GM20000 (cell line): ENCODE measurements at regions not wholly inside any gene's neighbourhood (a gene's known extent, or its start where the extent isn't known, plus 50 kb on each side); places are given as distances from the start of the nearest gene placed in this dataset.

Source experiments
- DNase-seq: peaks from one replicate; pipeline ENCODE4 v3.0.0; 2012; ENCODE audit warnings: low spot score
- TF ChIP-seq, protein P1 (sequence below): IDR thresholded peaks from 2 replicates; pipeline ENCODE4 v1.5.1; 2012; ENCODE audit warnings: mild to moderate bottlenecking, control low read depth; ENCODE audit errors: extremely low read depth, missing control alignments

DNA sequence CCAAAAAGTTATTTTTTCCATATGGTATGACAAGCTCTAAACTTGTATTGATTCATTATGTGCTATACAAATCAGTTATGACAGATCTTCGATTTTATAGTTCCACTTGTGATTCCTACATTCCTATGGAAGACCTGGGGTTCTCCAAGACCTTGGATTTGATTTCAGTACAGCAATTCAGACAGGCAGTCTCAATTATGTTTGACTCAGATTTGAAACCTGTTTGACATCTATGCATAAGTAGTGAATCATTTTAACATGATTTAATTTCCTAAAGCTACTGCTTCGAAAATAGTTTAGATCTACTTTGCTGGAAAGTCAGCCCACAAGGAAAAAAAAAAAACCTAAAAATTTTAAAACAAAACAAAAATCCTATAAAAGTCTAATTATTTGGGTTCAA is 820.4 kb downstream of the LUZP2 start:
- TF ChIP-seq, protein P1, sequence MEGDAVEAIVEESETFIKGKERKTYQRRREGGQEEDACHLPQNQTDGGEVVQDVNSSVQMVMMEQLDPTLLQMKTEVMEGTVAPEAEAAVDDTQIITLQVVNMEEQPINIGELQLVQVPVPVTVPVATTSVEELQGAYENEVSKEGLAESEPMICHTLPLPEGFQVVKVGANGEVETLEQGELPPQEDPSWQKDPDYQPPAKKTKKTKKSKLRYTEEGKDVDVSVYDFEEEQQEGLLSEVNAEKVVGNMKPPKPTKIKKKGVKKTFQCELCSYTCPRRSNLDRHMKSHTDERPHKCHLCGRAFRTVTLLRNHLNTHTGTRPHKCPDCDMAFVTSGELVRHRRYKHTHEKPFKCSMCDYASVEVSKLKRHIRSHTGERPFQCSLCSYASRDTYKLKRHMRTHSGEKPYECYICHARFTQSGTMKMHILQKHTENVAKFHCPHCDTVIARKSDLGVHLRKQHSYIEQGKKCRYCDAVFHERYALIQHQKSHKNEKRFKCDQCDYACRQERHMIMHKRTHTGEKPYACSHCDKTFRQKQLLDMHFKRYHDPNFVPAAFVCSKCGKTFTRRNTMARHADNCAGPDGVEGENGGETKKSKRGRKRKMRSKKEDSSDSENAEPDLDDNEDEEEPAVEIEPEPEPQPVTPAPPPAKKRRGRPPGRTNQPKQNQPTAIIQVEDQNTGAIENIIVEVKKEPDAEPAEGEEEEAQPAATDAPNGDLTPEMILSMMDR: no peak
- no peak for DNase-seq

GRCh38 chr11:25319127-25319526 is 822.3 kb downstream of the LUZP2 start:
- no peak for DNase-seq
- TF ChIP-seq, protein P1: no peak

DNA sequence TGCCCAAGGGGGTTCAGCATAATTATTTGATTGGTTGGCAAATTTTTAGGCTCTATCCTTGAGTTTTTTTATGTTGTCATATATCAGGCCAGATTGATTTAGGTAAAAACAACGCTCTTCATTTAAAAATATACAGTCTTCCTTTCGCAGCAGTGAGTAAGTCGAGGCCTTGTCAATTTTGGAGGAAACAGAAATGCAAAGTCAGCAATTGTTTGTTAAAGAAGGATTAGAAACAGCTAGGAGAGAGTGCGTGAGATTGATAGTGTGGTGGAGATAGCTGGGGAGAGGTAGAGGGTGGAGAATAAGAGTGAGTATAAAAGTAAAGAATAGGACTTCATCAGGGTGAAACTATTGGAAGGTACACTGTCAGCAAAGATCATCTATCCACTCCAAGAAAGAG is 830.8 kb downstream of the LUZP2 start:
- TF ChIP-seq, protein P1: no peak
- no peak for DNase-seq

DNA sequence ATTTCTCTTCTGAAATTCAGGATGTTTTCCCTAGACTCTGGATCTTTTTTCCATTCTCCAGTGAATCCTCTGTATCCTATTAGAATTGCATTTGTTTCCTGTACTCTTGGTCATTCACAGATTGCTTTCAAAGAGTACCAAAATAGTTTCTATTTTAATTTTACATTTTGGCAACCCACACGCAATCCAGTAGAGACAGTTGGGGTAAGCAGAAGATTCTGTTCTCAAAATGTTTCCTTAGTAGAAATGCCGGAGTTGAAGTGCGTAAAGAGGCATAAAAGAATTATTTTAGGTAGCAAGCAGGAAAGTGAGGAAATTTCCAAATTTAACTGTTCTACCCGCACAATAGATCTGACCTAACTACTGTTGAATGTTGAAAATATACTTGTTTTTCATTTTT is 842.4 kb downstream of the LUZP2 start:
- TF ChIP-seq, protein P1: no peak
- no peak for DNase-seq

DNA sequence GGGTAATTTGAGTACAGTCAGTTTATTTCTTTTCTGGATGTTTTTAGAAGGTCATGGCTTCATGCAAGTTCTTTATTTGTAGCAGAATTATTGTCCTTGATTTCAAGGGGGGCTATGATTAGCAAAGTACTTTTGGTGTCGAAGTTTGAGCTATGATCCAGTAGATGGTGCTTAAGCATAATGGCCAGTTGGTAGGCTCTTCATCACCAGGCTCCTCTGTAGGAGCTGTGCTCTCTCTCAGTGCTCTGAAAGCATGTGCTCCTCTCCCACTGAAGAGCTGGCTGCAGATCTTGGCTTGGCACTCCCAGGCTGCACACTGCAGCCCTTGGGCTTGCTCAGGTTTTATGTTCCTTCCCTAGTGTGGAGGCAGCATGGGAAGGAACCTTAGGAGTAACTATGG is 852.7 kb downstream of the LUZP2 start:
- no peak for DNase-seq
- TF ChIP-seq, protein P1: no peak

GRCh38 chr11:25350899-25351803 is 854.3 kb downstream of the LUZP2 start:
- TF ChIP-seq, protein P1: no peak
- DNase-seq: no peak

DNA sequence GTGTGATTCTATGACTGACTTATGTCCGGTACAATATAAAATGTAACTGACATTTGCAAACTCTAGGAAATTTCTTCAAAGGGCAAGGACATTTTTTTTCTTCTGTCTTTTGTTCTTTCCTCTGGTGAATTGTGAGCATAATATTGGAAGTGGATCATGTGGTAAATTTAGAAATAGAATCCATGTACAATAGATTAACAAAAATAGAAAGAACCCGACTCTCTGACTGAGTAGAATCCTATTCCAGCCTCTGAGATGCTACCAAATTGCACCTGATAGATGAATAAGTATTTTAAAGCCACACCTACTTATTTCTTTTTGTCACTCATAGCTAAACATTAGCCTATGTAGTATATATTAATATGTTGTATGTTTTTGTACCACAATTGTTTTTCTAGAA is 860.3 kb downstream of the LUZP2 start:
- TF ChIP-seq, protein P1: no peak
- DNase-seq: no peak
